ENCODE measurements at regions not wholly inside any gene's neighbourhood (a gene's known extent, or its start where the extent isn't known, plus 50 kb on each side); places are given as distances from the start of the nearest gene placed in this dataset.

DNA sequence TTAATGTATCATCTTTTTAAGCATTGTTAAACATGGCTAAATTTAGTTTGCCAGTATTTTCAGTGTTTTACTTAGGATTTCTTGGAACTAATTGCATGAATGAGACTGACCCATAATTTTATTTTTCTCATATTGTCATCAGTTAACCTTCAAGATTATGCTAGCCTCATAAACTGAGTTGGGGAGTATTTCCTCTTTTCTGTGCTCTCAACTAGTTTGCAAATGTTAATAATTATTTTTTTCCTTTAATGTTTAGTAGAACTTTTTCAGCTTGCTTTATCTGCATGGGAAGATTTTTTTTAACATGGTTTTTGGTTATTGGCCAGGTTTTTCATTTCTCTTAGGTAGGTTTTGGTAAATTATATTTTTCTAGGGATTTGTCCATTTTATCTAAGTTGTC lies 235.4 kb upstream of the SESN3 start:
- Histone ChIP-seq H3K27me3 (ENCODE audit: control insufficient read depth, insufficient read depth, low read length) (no peaks in the 10 kb centered on the region), H3K4me1 (ENCODE audit: control insufficient read depth, insufficient read depth, low read length) (no peaks in the 10 kb centered on the region), H3K36me3 (ENCODE audit: control insufficient read depth, insufficient read depth, low read length) (no peaks in the 10 kb centered on the region), H3K9me3 (replicated peaks; ENCODE audit: control insufficient read depth, low read depth, low read length) (no peaks in the 10 kb centered on the region), H3K4me3 (ENCODE audit: low read length) (no peak overlapping the region), H3K27ac (ENCODE audit: low read length) (no peak overlapping the region)
- DNase-seq, result no peak

- no peak for DNase-seq
- no peak overlapping the region for H3K4me3 ChIP-seq (ENCODE audit: low read length)
- H3K4me1 ChIP-seq (ENCODE audit: control insufficient read depth, insufficient read depth, low read length), result no peaks in the 10 kb centered on the region
- no peak overlapping the region for H3K27ac ChIP-seq (ENCODE audit: low read length)
- no peaks in the 10 kb centered on the region for H3K27me3 ChIP-seq (ENCODE audit: control insufficient read depth, insufficient read depth, low read length)
- no peaks in the 10 kb centered on the region for H3K36me3 ChIP-seq (ENCODE audit: control insufficient read depth, insufficient read depth, low read length)
- no peaks in the 10 kb centered on the region for H3K9me3 ChIP-seq (replicated peaks; ENCODE audit: control insufficient read depth, low read depth, low read length)
- 32% methylated on average over 7 of the region's 7 CpGs for WGBS (ENCODE audit: insufficient coverage)
Observed at GRCh38 chr11:95465887-95466286, 234.9 kb upstream of the SESN3 start.

DNA sequence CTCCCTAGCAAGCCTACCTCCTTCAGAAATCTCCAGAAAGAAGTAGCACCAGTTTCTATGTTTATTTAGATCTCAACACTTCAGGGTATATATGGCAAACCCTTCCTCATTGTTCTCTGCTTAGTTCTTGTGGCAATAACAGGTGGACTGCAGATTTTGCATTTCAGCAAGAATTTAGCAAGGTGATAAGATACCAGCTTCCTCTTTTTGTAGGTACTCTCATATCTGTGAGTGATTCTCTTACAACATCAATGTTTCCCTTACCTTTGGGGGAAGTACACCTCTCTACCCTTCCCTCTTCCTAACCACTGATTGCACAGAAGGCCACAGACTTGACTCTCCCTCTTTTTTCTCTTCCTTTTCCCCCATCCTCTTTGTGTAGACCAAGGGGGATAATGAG lies 230.9 kb upstream of the SESN3 start:
- H3K4me1 ChIP-seq (ENCODE audit: control insufficient read depth, insufficient read depth, low read length), result peaks cover 13% of the 10 kb centered on the region
- DNase-seq, result no peak
- H3K9me3 ChIP-seq (replicated peaks; ENCODE audit: control insufficient read depth, low read depth, low read length), result no peaks in the 10 kb centered on the region
- no peaks in the 10 kb centered on the region for H3K27me3 ChIP-seq (ENCODE audit: control insufficient read depth, insufficient read depth, low read length)
- H3K27ac ChIP-seq (ENCODE audit: low read length), result no peak overlapping the region
- no peak overlapping the region for H3K4me3 ChIP-seq (ENCODE audit: low read length)
- H3K36me3 ChIP-seq (ENCODE audit: control insufficient read depth, insufficient read depth, low read length), result no peaks in the 10 kb centered on the region

- no peak overlapping the region for H3K27ac ChIP-seq (ENCODE audit: low read length)
- peaks cover 15% of the 10 kb centered on the region for H3K4me1 ChIP-seq (ENCODE audit: control insufficient read depth, insufficient read depth, low read length)
- 100% methylated on average over 1 of the region's 2 CpGs for WGBS (ENCODE audit: insufficient coverage)
- no peaks in the 10 kb centered on the region for H3K9me3 ChIP-seq (replicated peaks; ENCODE audit: control insufficient read depth, low read depth, low read length)
- no peak overlapping the region for H3K4me3 ChIP-seq (ENCODE audit: low read length)
- no peaks in the 10 kb centered on the region for H3K36me3 ChIP-seq (ENCODE audit: control insufficient read depth, insufficient read depth, low read length)
- no peak for DNase-seq
- no peaks in the 10 kb centered on the region for H3K27me3 ChIP-seq (ENCODE audit: control insufficient read depth, insufficient read depth, low read length)
Observed at GRCh38 chr11:95461348-95461747, 230.3 kb upstream of the SESN3 start.

- H3K9me3 ChIP-seq (replicated peaks; ENCODE audit: control insufficient read depth, low read depth, low read length), result no peaks in the 10 kb centered on the region
- H3K36me3 ChIP-seq (ENCODE audit: control insufficient read depth, insufficient read depth, low read length), result no peaks in the 10 kb centered on the region
- no peak overlapping the region for H3K4me3 ChIP-seq (ENCODE audit: low read length)
- peak overlapping the region; percentile 68 for H3K27ac ChIP-seq (ENCODE audit: low read length)
- WGBS (ENCODE audit: insufficient coverage), result no CpG with 5 or more reads among the region's 7 CpGs
- DNase-seq, result peak; percentile 97
- peaks cover 26% of the 10 kb centered on the region for H3K4me1 ChIP-seq (ENCODE audit: control insufficient read depth, insufficient read depth, low read length)
- no peaks in the 10 kb centered on the region for H3K27me3 ChIP-seq (ENCODE audit: control insufficient read depth, insufficient read depth, low read length)
Observed at GRCh38 chr11:95459291-95460042, 228.5 kb upstream of the SESN3 start.

- no peaks in the 10 kb centered on the region for H3K36me3 ChIP-seq (ENCODE audit: control insufficient read depth, insufficient read depth, low read length)
- 92% methylated on average over 6 of the region's 7 CpGs for WGBS (ENCODE audit: insufficient coverage)
- H3K4me3 ChIP-seq (ENCODE audit: low read length), result no peak overlapping the region
- H3K9me3 ChIP-seq (replicated peaks; ENCODE audit: control insufficient read depth, low read depth, low read length), result peaks cover under 1% of the 10 kb centered on the region
- H3K27me3 ChIP-seq (ENCODE audit: control insufficient read depth, insufficient read depth, low read length), result no peaks in the 10 kb centered on the region
- DNase-seq, result peak; percentile 31
- peaks cover 43% of the 10 kb centered on the region for H3K4me1 ChIP-seq (ENCODE audit: control insufficient read depth, insufficient read depth, low read length)
- no peak overlapping the region for H3K27ac ChIP-seq (ENCODE audit: low read length)
Observed at GRCh38 chr11:95456714-95457491, 225.9 kb upstream of the SESN3 start.

GRCh38 chr11:95455228-95455970 lies 224.4 kb upstream of the SESN3 start:
- Histone ChIP-seq H3K4me3 (ENCODE audit: low read length) (no peak overlapping the region), H3K27me3 (ENCODE audit: control insufficient read depth, insufficient read depth, low read length) (no peaks in the 10 kb centered on the region), H3K9me3 (replicated peaks; ENCODE audit: control insufficient read depth, low read depth, low read length) (peaks cover 2% of the 10 kb centered on the region), H3K27ac (ENCODE audit: low read length) (peak overlapping the region; percentile 69), H3K4me1 (ENCODE audit: control insufficient read depth, insufficient read depth, low read length) (peaks cover 43% of the 10 kb centered on the region), H3K36me3 (ENCODE audit: control insufficient read depth, insufficient read depth, low read length) (no peaks in the 10 kb centered on the region)
- WGBS (ENCODE audit: insufficient coverage), result 29% methylated on average over 1 of the region's 6 CpGs
- DNase-seq, result peak; percentile 70

- Histone ChIP-seq H3K4me3 (ENCODE audit: low read length) (no peak overlapping the region), H3K9me3 (replicated peaks; ENCODE audit: control insufficient read depth, low read depth, low read length) (peaks cover 2% of the 10 kb centered on the region), H3K4me1 (ENCODE audit: control insufficient read depth, insufficient read depth, low read length) (peaks cover 32% of the 10 kb centered on the region), H3K27ac (ENCODE audit: low read length) (peak overlapping the region; percentile 67), H3K27me3 (ENCODE audit: control insufficient read depth, insufficient read depth, low read length) (no peaks in the 10 kb centered on the region), H3K36me3 (ENCODE audit: control insufficient read depth, insufficient read depth, low read length) (no peaks in the 10 kb centered on the region)
- DNase-seq, result peak; percentile 44
- 70% methylated on average over 6 of the region's 7 CpGs for WGBS (ENCODE audit: insufficient coverage)
Observed at GRCh38 chr11:95453616-95454171, 222.7 kb upstream of the SESN3 start.

DNA sequence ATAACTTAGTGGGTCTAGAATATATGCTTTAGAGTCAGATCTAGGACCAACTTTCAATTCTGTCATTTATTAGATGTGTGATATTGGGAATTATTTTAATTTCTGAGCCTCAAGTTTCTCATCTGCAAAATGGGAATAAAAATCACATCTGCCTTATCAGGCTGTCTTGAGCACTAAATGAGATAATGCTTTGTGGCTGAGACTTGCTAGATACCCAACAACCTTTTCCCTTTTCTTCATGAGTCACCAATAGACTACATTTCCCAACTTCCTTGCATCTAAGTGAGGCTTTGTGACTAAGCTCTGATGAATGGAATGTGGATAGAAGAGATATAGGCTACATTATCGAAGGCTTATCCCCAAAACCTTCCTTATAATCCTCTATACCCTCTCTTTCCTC lies 220.7 kb upstream of the SESN3 start:
- no CpG with 5 or more reads among the region's 1 CpG for WGBS (ENCODE audit: insufficient coverage)
- peaks cover 36% of the 10 kb centered on the region for H3K4me1 ChIP-seq (ENCODE audit: control insufficient read depth, insufficient read depth, low read length)
- H3K27me3 ChIP-seq (ENCODE audit: control insufficient read depth, insufficient read depth, low read length), result no peaks in the 10 kb centered on the region
- H3K4me3 ChIP-seq (ENCODE audit: low read length), result no peak overlapping the region
- DNase-seq, result no peak
- H3K9me3 ChIP-seq (replicated peaks; ENCODE audit: control insufficient read depth, low read depth, low read length), result peaks cover 2% of the 10 kb centered on the region
- no peak overlapping the region for H3K27ac ChIP-seq (ENCODE audit: low read length)
- no peaks in the 10 kb centered on the region for H3K36me3 ChIP-seq (ENCODE audit: control insufficient read depth, insufficient read depth, low read length)

GRCh38 chr11:95451261-95451660 lies 220.3 kb upstream of the SESN3 start:
- peak; percentile 63 for DNase-seq
- Histone ChIP-seq H3K36me3 (ENCODE audit: control insufficient read depth, insufficient read depth, low read length) (no peaks in the 10 kb centered on the region), H3K27ac (ENCODE audit: low read length) (no peak overlapping the region), H3K4me1 (ENCODE audit: control insufficient read depth, insufficient read depth, low read length) (peaks cover 38% of the 10 kb centered on the region), H3K4me3 (ENCODE audit: low read length) (no peak overlapping the region), H3K27me3 (ENCODE audit: control insufficient read depth, insufficient read depth, low read length) (no peaks in the 10 kb centered on the region), H3K9me3 (replicated peaks; ENCODE audit: control insufficient read depth, low read depth, low read length) (peaks cover 2% of the 10 kb centered on the region)

Measured in muscle of leg (tissue), 3 donors.